ENCODE measurements at regions not wholly inside any gene's neighbourhood (a gene's known extent, or its start where the extent isn't known, plus 50 kb on each side); places are given as distances from the start of the nearest gene placed in this dataset.

DNA sequence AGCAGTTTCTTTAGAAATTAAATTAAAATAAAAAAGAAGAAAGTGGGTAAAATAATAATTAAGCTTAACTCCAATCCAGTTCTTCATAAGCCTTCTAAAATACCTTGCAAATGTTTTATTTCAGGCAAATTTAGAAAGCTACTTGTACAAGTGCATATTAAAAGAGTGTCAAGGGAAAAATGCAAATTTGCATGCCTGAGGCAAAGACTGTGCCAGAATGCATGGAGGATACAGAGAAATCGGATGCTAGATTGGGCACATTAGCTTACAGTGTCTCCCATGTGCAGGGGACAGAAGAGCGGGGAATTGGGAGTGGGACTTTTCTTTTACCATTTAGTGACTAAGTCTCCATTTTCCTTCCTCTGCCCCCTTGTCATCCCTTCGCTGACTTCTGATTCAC, 173.0 kb upstream of the NWD2 start:
- POLR2A ChIA-PET = no interaction called here
- no peaks in the 10 kb centered on the region for H3K79me2 ChIP-seq (ENCODE audit: control insufficient read depth, insufficient read depth, low read length)
- DNase-seq (ENCODE audit: low read depth, low spot score) (no peak), FAIRE-seq (no peak)
- no peak overlapping the region for H2AFZ ChIP-seq (ENCODE audit: low read depth, low read length)
- no peak overlapping the region for H3K27ac ChIP-seq (ENCODE audit: insufficient read depth, low read depth, low read length)
- H3K9ac ChIP-seq (replicated peaks; ENCODE audit: extremely low read depth, insufficient read depth, low read length) = no peak overlapping the region
- no TSS peak for BruUV-seq (replicated peaks)
- H3K9me1 ChIP-seq (replicated peaks; ENCODE audit: control insufficient read depth, extremely low read depth, insufficient read depth, low read length) = no peaks in the 10 kb centered on the region
- no peak overlapping the region for H3K4me2 ChIP-seq (ENCODE audit: insufficient read depth, low read length)
- dilution Hi-C loops (cut with MboI; ENCODE audit: extremely low pct_ligation_motif_present, low sequenced_read_pairs) (no loop called here), intact Hi-C loops (cut with micrococcal nuclease) (no loop called here)
- no peaks in the 10 kb centered on the region for H4K20me1 ChIP-seq (replicated peaks; ENCODE audit: control insufficient read depth, extremely low read depth, insufficient read depth, low read length)
- H3K4me1 ChIP-seq (ENCODE audit: control insufficient read depth, extremely low read depth, insufficient read depth, low read length) = no peaks in the 10 kb centered on the region
- H3K36me3 ChIP-seq (ENCODE audit: control insufficient read depth in 2 of 2, extremely low read depth in 1 of 2, insufficient read depth in 2 of 2, low read length in 2 of 2) = no peaks in the 10 kb centered on the region
- no peaks in the 10 kb centered on the region for H3K9me3 ChIP-seq (replicated peaks; ENCODE audit: control insufficient read depth, insufficient read depth, low read length)
- H3K4me3 ChIP-seq (replicated peaks in 1 of 3; ENCODE audit: insufficient read depth in 1 of 3, low read depth in 1 of 3, low read length in 3 of 3) = no peak overlapping the region
- TF ChIP-seq GATA2 (IDR thresholded peaks at IDR 0.05; ENCODE audit: insufficient read depth, insufficient read length, low read depth, low read length) (no peak), POLR2AphosphoS5 (IDR thresholded peaks at IDR 0.05; ENCODE audit: insufficient read depth, low read depth, low read length) (no peak), FOS (IDR thresholded peaks at IDR 0.05; ENCODE audit: borderline replicate concordance, insufficient read depth, low read length) (no peak), EZH2 (IDR thresholded peaks at IDR 0.05; ENCODE audit: borderline replicate concordance, low read depth, low read length, severe bottlenecking) (no peak), MYC (IDR thresholded peaks at IDR 0.05; ENCODE audit: low read depth, low read length) (no peak), JUN (IDR thresholded peaks at IDR 0.05; ENCODE audit: borderline replicate concordance, insufficient read depth, insufficient read length, low read depth) (no peak), POLR2A (IDR thresholded peaks at IDR 0.05; ENCODE audit: low read depth, low read length) (no peak)
- TF ChIP-seq, protein P1, sequence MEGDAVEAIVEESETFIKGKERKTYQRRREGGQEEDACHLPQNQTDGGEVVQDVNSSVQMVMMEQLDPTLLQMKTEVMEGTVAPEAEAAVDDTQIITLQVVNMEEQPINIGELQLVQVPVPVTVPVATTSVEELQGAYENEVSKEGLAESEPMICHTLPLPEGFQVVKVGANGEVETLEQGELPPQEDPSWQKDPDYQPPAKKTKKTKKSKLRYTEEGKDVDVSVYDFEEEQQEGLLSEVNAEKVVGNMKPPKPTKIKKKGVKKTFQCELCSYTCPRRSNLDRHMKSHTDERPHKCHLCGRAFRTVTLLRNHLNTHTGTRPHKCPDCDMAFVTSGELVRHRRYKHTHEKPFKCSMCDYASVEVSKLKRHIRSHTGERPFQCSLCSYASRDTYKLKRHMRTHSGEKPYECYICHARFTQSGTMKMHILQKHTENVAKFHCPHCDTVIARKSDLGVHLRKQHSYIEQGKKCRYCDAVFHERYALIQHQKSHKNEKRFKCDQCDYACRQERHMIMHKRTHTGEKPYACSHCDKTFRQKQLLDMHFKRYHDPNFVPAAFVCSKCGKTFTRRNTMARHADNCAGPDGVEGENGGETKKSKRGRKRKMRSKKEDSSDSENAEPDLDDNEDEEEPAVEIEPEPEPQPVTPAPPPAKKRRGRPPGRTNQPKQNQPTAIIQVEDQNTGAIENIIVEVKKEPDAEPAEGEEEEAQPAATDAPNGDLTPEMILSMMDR (IDR thresholded peaks at IDR 0.05; ENCODE audit: extremely low read depth in 1 of 2, insufficient read depth in 1 of 2, low read depth in 1 of 2, low read length in 2 of 2) = no peak
- TF ChIP-seq, protein P2, sequence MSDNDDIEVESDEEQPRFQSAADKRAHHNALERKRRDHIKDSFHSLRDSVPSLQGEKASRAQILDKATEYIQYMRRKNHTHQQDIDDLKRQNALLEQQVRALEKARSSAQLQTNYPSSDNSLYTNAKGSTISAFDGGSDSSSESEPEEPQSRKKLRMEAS (IDR thresholded peaks at IDR 0.05; ENCODE audit: insufficient read depth, insufficient read length) = no peak
- CTCF ChIA-PET = no interaction called here
- no peaks in the 10 kb centered on the region for H3K27me3 ChIP-seq (ENCODE audit: control insufficient read depth in 2 of 2, insufficient read depth in 2 of 2, low read length in 2 of 2)
